ENCODE measurements at regions not wholly inside any gene's neighbourhood (a gene's known extent, or its start where the extent isn't known, plus 50 kb on each side); places are given as distances from the start of the nearest gene placed in this dataset.

GRCh38 chr2:107412209-107412904 is 414.3 kb upstream of the RGPD4 start:
- Mint-ChIP-seq H3K9me3 (peaks cover 5 to 6% of the 10 kb centered on the region in 2 donors), H3K36me3 (ENCODE audit: insufficient read depth in 2 of 2) (no peaks in the 10 kb centered on the region), H3K27me3 (ENCODE audit: low read depth) (no peaks in the 10 kb centered on the region), H3K27ac (no peak overlapping the region), H3K4me1 (ENCODE audit: low read depth) (no peaks in the 10 kb centered on the region), H3K4me3 (no peak overlapping the region)
- ATAC-seq (replicated peaks in 1 of 2) (no peak), DNase-seq (no peak)

DNA sequence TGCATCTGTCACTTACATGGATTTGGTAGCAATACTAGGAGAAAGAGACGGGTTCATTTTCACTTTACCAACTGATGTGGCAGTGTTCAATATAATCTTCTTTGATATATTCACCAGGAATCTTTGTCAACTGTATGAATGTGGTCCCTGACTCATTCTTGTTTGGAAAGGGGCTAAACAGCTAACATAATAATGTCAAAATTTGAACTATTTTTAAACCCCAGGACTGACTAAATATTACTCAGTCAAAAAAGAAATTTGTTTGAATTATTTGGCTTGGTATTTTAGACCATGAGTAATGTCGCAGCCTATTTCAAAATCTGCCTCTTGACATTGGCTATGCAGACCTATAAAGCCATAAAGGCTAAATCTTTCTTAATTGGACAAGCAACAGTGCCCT is 413.7 kb upstream of the RGPD4 start:
- Mint-ChIP-seq H3K9me3 (peaks cover 8 to 10% of the 10 kb centered on the region in 2 donors), H3K36me3 (ENCODE audit: insufficient read depth in 2 of 2) (no peaks in the 10 kb centered on the region), H3K27ac (no peak overlapping the region), H3K4me3 (no peak overlapping the region), H3K4me1 (ENCODE audit: low read depth) (no peaks in the 10 kb centered on the region), H3K27me3 (ENCODE audit: low read depth) (no peaks in the 10 kb centered on the region)
- ATAC-seq (replicated peaks in 1 of 2) (no peak), DNase-seq (no peak)

DNA sequence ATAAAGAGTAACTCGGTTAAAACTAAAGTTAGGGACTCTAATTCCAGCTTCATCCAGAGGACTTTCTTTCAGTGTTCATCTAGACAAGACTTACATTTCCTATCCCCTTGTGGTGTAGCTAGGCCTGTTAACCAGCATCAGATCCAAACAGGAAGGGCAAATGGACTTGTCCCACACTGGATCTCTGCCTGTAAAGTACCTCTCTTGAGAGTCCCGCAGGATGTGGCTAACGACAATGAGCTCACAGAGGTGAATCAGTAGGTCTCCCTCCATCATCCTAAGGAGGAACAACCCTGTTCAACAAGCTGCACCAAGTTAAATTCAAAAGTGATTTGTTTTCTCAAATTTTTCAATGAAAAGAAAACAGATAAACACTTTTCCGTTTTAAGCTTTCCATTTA is 412.3 kb upstream of the RGPD4 start:
- Mint-ChIP-seq H3K4me3 (no peak overlapping the region), H3K27me3 (ENCODE audit: low read depth) (no peaks in the 10 kb centered on the region), H3K27ac (no peak overlapping the region), H3K4me1 (ENCODE audit: low read depth) (no peaks in the 10 kb centered on the region), H3K36me3 (ENCODE audit: insufficient read depth in 2 of 2) (no peaks in the 10 kb centered on the region), H3K9me3 (peaks cover 8 to 10% of the 10 kb centered on the region in 2 donors)
- DNase-seq = no peak
- no peak for ATAC-seq (replicated peaks in 1 of 2)

DNA sequence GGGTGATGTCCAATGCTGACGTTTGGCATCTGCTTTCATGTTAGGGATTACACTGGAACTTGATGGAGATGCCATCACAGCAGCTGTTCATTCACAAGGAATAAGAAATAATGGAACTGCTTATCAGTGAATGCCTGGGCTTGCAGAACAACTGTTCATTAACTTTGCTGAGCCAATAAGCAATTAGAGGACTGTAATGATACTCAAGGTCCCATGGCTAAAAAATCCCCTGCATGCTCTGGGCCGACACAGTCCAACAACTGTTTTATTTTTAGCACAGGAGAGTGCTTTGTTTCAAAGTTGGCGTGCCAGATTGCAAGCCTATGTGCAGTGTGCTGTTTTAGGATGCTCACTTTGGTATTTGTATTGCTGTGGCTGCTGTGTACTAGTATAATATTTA is 408.0 kb upstream of the RGPD4 start:
- ATAC-seq (replicated peaks in 1 of 2) = no peak
- Mint-ChIP-seq H3K4me1 (ENCODE audit: low read depth) (no peaks in the 10 kb centered on the region), H3K36me3 (ENCODE audit: insufficient read depth in 2 of 2) (no peaks in the 10 kb centered on the region), H3K4me3 (no peak overlapping the region), H3K27me3 (ENCODE audit: low read depth) (no peaks in the 10 kb centered on the region), H3K27ac (no peak overlapping the region), H3K9me3 (peaks cover 8 to 10% of the 10 kb centered on the region in 2 donors)
- DNase-seq = no peak

DNA sequence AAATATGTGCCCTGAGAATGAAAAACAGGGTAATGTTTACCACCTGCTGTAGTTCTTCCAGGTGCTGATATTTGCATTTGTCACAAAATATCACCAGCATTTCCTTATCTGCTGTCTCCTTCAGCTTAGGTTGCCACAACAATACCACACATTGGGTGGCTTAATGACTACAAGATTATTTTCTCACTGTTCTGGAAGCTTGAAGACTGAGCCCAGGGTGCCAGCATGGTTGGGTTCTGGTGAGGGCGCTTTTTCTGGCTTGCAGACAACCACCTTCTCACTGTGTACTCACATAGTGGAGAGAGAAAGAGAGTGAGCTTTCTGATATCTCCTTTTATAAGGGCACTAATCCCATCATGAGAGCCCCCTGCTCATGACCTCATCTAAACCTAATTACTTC is 407.5 kb upstream of the RGPD4 start:
- H3K4me1 Mint-ChIP-seq (ENCODE audit: low read depth) = no peaks in the 10 kb centered on the region
- no peak for ATAC-seq (replicated peaks in 1 of 2)
- H3K36me3 Mint-ChIP-seq (ENCODE audit: insufficient read depth in 2 of 2) = no peaks in the 10 kb centered on the region

GRCh38 chr2:107428781-107429180 is 397.9 kb upstream of the RGPD4 start:
- Mint-ChIP-seq H3K27me3 (ENCODE audit: low read depth) (no peaks in the 10 kb centered on the region), H3K27ac (no peak overlapping the region), H3K4me1 (ENCODE audit: low read depth) (no peaks in the 10 kb centered on the region), H3K4me3 (no peak overlapping the region), H3K9me3 (peaks cover 0 to 2% of the 10 kb centered on the region in 2 donors), H3K36me3 (ENCODE audit: insufficient read depth in 2 of 2) (peaks cover 0 to 2% of the 10 kb centered on the region in 2 donors)
- DNase-seq (no peak), ATAC-seq (replicated peaks in 1 of 2) (no peak)

More for the DNA sequence above, 407.5 kb upstream of the RGPD4 start:
- no peak for DNase-seq
- H3K4me3 Mint-ChIP-seq = no peak overlapping the region
- H3K27ac Mint-ChIP-seq = no peak overlapping the region
- H3K9me3 Mint-ChIP-seq = peaks cover 8 to 10% of the 10 kb centered on the region in 2 donors
- H3K27me3 Mint-ChIP-seq (ENCODE audit: low read depth) = no peaks in the 10 kb centered on the region

- no peak for ATAC-seq (replicated peaks in 1 of 2)
- no peaks in the 10 kb centered on the region for H3K27me3 Mint-ChIP-seq (ENCODE audit: low read depth)
- no peak overlapping the region for H3K27ac Mint-ChIP-seq
- H3K4me1 Mint-ChIP-seq (ENCODE audit: low read depth) = no peaks in the 10 kb centered on the region
- no peak overlapping the region for H3K4me3 Mint-ChIP-seq
- DNase-seq = no peak
- peaks cover 0 to 2% of the 10 kb centered on the region in 2 donors for H3K9me3 Mint-ChIP-seq
- H3K36me3 Mint-ChIP-seq (ENCODE audit: insufficient read depth in 2 of 2) = peaks cover 0 to 2% of the 10 kb centered on the region in 2 donors
These were observed 396.7 kb upstream of the RGPD4 start for GRCh38 chr2:107430006-107430405.

- Mint-ChIP-seq H3K27ac (no peak overlapping the region), H3K4me1 (ENCODE audit: low read depth) (no peaks in the 10 kb centered on the region), H3K36me3 (ENCODE audit: insufficient read depth in 2 of 2) (peaks cover 0 to 2% of the 10 kb centered on the region in 2 donors), H3K27me3 (ENCODE audit: low read depth) (no peaks in the 10 kb centered on the region), H3K4me3 (no peak overlapping the region), H3K9me3 (peaks cover 0 to 2% of the 10 kb centered on the region in 2 donors)
- DNase-seq (no peak), ATAC-seq (replicated peaks in 1 of 2) (no peak)
These were observed 396.0 kb upstream of the RGPD4 start for GRCh38 chr2:107430596-107431266.

DNA sequence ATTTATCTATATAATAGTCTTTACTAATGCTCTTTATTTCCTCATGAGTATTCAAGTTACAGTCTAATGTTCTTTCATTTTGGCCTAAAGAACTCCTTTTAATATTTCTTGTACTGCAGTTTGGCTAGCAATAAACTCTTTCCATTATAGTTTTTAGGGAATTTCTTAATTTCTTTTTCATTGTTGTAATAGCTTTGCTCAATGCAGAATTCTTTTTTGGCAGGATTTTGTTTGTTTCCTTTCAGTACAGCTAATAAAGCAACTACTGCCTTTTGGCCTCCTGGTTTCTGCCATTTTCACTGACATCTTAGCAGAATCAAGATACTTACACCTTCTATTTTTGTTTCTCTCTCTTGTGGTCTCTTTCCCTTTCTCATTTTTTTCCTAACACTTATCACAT is 390.4 kb upstream of the RGPD4 start:
- Mint-ChIP-seq H3K9me3 (peaks cover 2 to 7% of the 10 kb centered on the region in 2 donors), H3K4me3 (no peak overlapping the region), H3K36me3 (ENCODE audit: insufficient read depth in 2 of 2) (no peaks in the 10 kb centered on the region), H3K27me3 (ENCODE audit: low read depth) (peaks cover 4% of the 10 kb centered on the region), H3K27ac (no peak overlapping the region), H3K4me1 (ENCODE audit: low read depth) (no peaks in the 10 kb centered on the region)
- ATAC-seq (replicated peaks in 1 of 2) (no peak), DNase-seq (no peak)

DNA sequence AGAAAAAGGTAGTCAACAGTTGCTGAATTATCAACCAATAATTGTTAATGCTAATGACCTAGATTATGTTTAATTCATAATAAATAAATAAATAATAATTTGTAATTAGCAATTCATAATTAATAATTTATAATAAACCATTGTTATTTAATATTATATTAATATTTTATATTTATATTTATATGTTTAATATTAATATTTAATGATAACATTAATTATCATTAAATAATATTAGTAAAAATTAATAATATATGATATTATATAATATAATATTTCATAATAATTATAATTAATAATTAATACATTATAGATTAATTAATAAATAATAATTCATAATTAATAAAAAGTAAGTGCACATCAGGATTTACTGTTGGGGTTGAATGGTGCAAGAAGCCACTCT is 389.4 kb upstream of the RGPD4 start:
- DNase-seq = no peak
- H3K4me1 Mint-ChIP-seq (ENCODE audit: low read depth) = no peaks in the 10 kb centered on the region
- ATAC-seq (replicated peaks in 1 of 2) = no peak
- H3K9me3 Mint-ChIP-seq = peaks cover 2 to 7% of the 10 kb centered on the region in 2 donors
- H3K4me3 Mint-ChIP-seq = no peak overlapping the region
- peaks cover 4% of the 10 kb centered on the region for H3K27me3 Mint-ChIP-seq (ENCODE audit: low read depth)
- H3K27ac Mint-ChIP-seq = no peak overlapping the region
- no peaks in the 10 kb centered on the region for H3K36me3 Mint-ChIP-seq (ENCODE audit: insufficient read depth in 2 of 2)

DNA sequence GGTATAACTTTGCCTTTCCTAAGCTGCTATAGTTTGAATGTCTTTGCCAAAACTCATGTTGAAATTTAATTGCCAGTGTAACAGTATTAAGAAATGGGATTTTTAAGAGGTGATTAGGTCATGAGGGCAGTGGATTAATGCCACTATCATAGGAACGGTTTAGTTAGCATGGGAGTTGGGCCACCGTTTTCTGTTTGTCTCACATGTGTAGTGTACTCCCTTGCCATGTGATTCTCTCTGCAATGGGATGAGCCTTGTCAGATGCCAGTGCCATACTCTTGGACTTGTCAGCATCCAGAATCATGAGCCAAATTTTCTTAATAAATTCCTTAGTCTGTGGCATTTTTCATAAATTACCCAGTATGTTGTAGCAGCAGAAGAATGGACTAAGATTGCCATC is 388.9 kb upstream of the RGPD4 start:
- no peaks in the 10 kb centered on the region for H3K4me1 Mint-ChIP-seq (ENCODE audit: low read depth)
- no peaks in the 10 kb centered on the region for H3K36me3 Mint-ChIP-seq (ENCODE audit: insufficient read depth in 2 of 2)
- no peak for ATAC-seq (replicated peaks in 1 of 2)
- peaks cover 2 to 7% of the 10 kb centered on the region in 2 donors for H3K9me3 Mint-ChIP-seq
- no peak overlapping the region for H3K27ac Mint-ChIP-seq
- no peak overlapping the region for H3K4me3 Mint-ChIP-seq
- no peak for DNase-seq
- peaks cover 4% of the 10 kb centered on the region for H3K27me3 Mint-ChIP-seq (ENCODE audit: low read depth)

- H3K36me3 Mint-ChIP-seq (ENCODE audit: insufficient read depth in 2 of 2) = no peaks in the 10 kb centered on the region
- no peaks in the 10 kb centered on the region for H3K4me1 Mint-ChIP-seq (ENCODE audit: low read depth)
- ATAC-seq (replicated peaks in 1 of 2) (no peak), DNase-seq (no peak)
- H3K4me3 Mint-ChIP-seq = no peak overlapping the region
- H3K27ac Mint-ChIP-seq = no peak overlapping the region
- H3K27me3 Mint-ChIP-seq (ENCODE audit: low read depth) = no peaks in the 10 kb centered on the region
- peaks cover 0 to 6% of the 10 kb centered on the region in 2 donors for H3K9me3 Mint-ChIP-seq
These were observed 378.5 kb upstream of the RGPD4 start for GRCh38 chr2:107448160-107448559.

DNA sequence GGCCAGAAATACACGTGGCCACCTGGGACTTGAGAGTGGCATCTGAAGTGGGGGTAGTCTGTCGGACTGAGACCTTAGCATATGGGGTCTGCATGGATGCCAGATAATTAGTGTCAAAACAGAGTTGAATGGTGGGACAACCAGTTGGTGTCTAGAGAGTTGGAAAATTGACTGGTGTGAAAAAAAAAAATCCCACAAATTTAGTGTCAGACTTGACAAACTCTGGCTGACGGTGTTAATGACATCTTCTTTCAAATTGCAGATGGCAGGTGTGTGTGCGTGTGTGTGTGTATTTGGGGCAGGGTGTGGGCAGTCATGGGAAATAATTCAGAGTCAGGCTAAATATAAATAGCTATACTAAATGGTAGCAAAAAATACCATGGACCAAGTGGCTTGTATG is 365.4 kb upstream of the RGPD4 start:
- no peaks in the 10 kb centered on the region for H3K4me1 Mint-ChIP-seq (ENCODE audit: low read depth)
- ATAC-seq (replicated peaks in 1 of 2) (no peak), DNase-seq (no peak)
- H3K9me3 Mint-ChIP-seq = peaks cover 7 to 14% of the 10 kb centered on the region in 2 donors
- no peak overlapping the region for H3K4me3 Mint-ChIP-seq
- no peaks in the 10 kb centered on the region for H3K27me3 Mint-ChIP-seq (ENCODE audit: low read depth)
- H3K27ac Mint-ChIP-seq = no peak overlapping the region
- no peaks in the 10 kb centered on the region for H3K36me3 Mint-ChIP-seq (ENCODE audit: insufficient read depth in 2 of 2)

GRCh38 chr2:107462181-107462580 is 364.5 kb upstream of the RGPD4 start:
- DNase-seq (no peak), ATAC-seq (replicated peaks in 1 of 2) (no peak)
- Mint-ChIP-seq H3K9me3 (peaks cover 7 to 16% of the 10 kb centered on the region in 2 donors), H3K27ac (no peak overlapping the region), H3K4me3 (no peak overlapping the region), H3K27me3 (ENCODE audit: low read depth) (no peaks in the 10 kb centered on the region), H3K36me3 (ENCODE audit: insufficient read depth in 2 of 2) (no peaks in the 10 kb centered on the region), H3K4me1 (ENCODE audit: low read depth) (no peaks in the 10 kb centered on the region)
